WERI-Rb-1 (cell line): ENCODE measurements at regions not wholly inside any gene's neighbourhood (a gene's known extent, or its start where the extent isn't known, plus 50 kb on each side); places are given as distances from the start of the nearest gene placed in this dataset.
A peak's percentile ranks its signal among the peaks of the same experiment; 100 is the strongest.

Source experiments
- DNase-seq: peaks from one replicate; pipeline ENCODE4 v3.0.0-alpha.2; 2020
- H3K27ac ChIP-seq: fragments of 250-450 bp; sonication (Bioruptor Pico); 2 replicates; pipeline ENCODE4 v1.5.1; 2020; ENCODE audit warnings: mild to moderate bottlenecking, moderate library complexity
- H3K27me3 ChIP-seq: fragments of 250-450 bp; sonication (Bioruptor Pico); 2 replicates; pipeline ENCODE4 v1.5.1; 2021; ENCODE audit warnings: mild to moderate bottlenecking, low read depth, moderate library complexity; ENCODE audit not compliant: insufficient read depth, severe bottlenecking
- H3K36me3 ChIP-seq: fragments of 250-450 bp; sonication (Bioruptor Pico); 2 replicates; pipeline ENCODE4 v1.5.1; 2020; ENCODE audit warnings: mild to moderate bottlenecking, moderate library complexity
- H3K4me3 ChIP-seq: 2 replicates; pipeline ENCODE4 v1.5.1; 2011; ENCODE audit warnings: low read depth, mild to moderate bottlenecking, control low read depth, low read length
- H3K9me3 ChIP-seq: fragments of 250-450 bp; sonication (Bioruptor Pico); 2 replicates; pipeline ENCODE4 v1.5.1; 2021; ENCODE audit warnings: mild to moderate bottlenecking, moderate library complexity; ENCODE audit not compliant: severe bottlenecking
- CTCF ChIP-seq: IDR thresholded peaks from 2 replicates; pipeline ENCODE4 v1.5.1; 2011; ENCODE audit warnings: low read depth, mild to moderate bottlenecking, control low read depth, inconsistent platforms, low read length

DNA sequence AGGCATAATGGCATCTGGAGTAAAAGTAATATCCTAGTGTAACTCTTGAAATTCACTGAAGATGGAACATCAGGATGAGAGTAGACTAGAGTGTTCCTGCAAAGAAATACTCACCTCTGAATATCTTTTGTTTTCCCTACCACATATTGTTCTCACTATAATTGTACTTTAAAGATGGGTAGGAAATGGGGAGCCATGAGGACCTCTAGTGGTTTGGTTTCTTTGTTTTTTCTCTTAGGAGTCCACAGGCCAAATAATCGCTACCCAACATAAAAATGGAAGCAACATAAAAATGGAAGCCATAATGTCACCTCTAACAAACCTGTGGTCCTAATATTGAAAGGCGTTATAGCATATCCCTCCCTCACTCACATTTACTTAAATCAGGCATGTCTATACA, 2375.8 kb downstream of the MAT2B start:
- TF ChIP-seq CTCF: peak; percentile 36; the same call in 1 of the 2 replicates
- no peak overlapping the region for H3K4me3 ChIP-seq
- H3K27me3 ChIP-seq: no peaks in the 10 kb centered on the region
- DNase-seq: no peak
- H3K36me3 ChIP-seq: no peaks in the 10 kb centered on the region
- no peak overlapping the region for H3K27ac ChIP-seq
- peaks cover 3% of the 10 kb centered on the region for H3K9me3 ChIP-seq

GRCh38 chr5:165882099-165882498, 2376.7 kb downstream of the MAT2B start:
- peaks cover 3% of the 10 kb centered on the region for H3K9me3 ChIP-seq
- no peak overlapping the region for H3K27ac ChIP-seq
- H3K27me3 ChIP-seq: no peaks in the 10 kb centered on the region
- no peak overlapping the region for H3K4me3 ChIP-seq
- TF ChIP-seq CTCF: no peak
- DNase-seq: no peak
- H3K36me3 ChIP-seq: no peaks in the 10 kb centered on the region

- H3K36me3 ChIP-seq: no peaks in the 10 kb centered on the region
- H3K27me3 ChIP-seq: no peaks in the 10 kb centered on the region
- no peak for DNase-seq
- no peak for TF ChIP-seq CTCF
- H3K4me3 ChIP-seq: no peak overlapping the region
- H3K27ac ChIP-seq: no peak overlapping the region
- no peaks in the 10 kb centered on the region for H3K9me3 ChIP-seq
These were observed 2380.4 kb downstream of the MAT2B start for GRCh38 chr5:165885623-165886350.

- no peak for DNase-seq
- Histone ChIP-seq H3K27me3 (no peaks in the 10 kb centered on the region), H3K9me3 (no peaks in the 10 kb centered on the region), H3K27ac (no peak overlapping the region), H3K36me3 (no peaks in the 10 kb centered on the region), H3K4me3 (no peak overlapping the region)
- no peak for TF ChIP-seq CTCF
These were observed 2381.7 kb downstream of the MAT2B start for GRCh38 chr5:165887147-165887546.

- H3K27ac ChIP-seq: no peak overlapping the region
- no peak for DNase-seq
- no peak for TF ChIP-seq CTCF
- H3K9me3 ChIP-seq: no peaks in the 10 kb centered on the region
- H3K36me3 ChIP-seq: no peaks in the 10 kb centered on the region
- H3K27me3 ChIP-seq: no peaks in the 10 kb centered on the region
- no peak overlapping the region for H3K4me3 ChIP-seq
These were observed 2387.0 kb downstream of the MAT2B start for GRCh38 chr5:165892383-165892782.

GRCh38 chr5:165894916-165895315, 2389.5 kb downstream of the MAT2B start:
- TF ChIP-seq CTCF: no peak
- Histone ChIP-seq H3K4me3 (no peak overlapping the region), H3K27ac (no peak overlapping the region), H3K36me3 (no peaks in the 10 kb centered on the region), H3K9me3 (no peaks in the 10 kb centered on the region), H3K27me3 (no peaks in the 10 kb centered on the region)
- DNase-seq: peak; percentile 49
